Ovary (tissue), 7 donors: ENCODE measurements at regions not wholly inside any gene's neighbourhood (a gene's known extent, or its start where the extent isn't known, plus 50 kb on each side); places are given as distances from the start of the nearest gene placed in this dataset.

Source experiments
- DNase-seq, 5 donors: peaks; one replicate each; pipeline ENCODE4 v3.0.0-alpha.2; 2019 to 2020
- H3K27ac ChIP-seq, 2 donors: fragments of 200-600 bp; one replicate each; pipeline versions ENCODE4 v1.5.1 to v1.8.0; 2019 to 2022
- H3K27me3 ChIP-seq: fragments of 200-600 bp; one replicate; pipeline ENCODE4 v1.8.0; 2022
- H3K36me3 ChIP-seq: fragments of 200-600 bp; sonication (generic); one replicate; pipeline ENCODE4 v1.5.1; 2019
- H3K4me1 ChIP-seq: one replicate; pipeline ENCODE4 v1.8.1; 2013; ENCODE audit warnings: mild to moderate bottlenecking, moderate library complexity; ENCODE audit not compliant: insufficient read depth
- H3K4me3 ChIP-seq: fragments of 200-600 bp; sonication (generic); one replicate; pipeline ENCODE4 v1.5.1; 2017
- H3K9me3 ChIP-seq, 2 donors: fragments of 200-600 bp in 1 of 2; sonication (generic) in 1 of 2; one replicate each; pipeline versions ENCODE4 v1.5.1 to v1.8.1; 2013 to 2019; ENCODE audit warnings: mild to moderate bottlenecking in 1 of 2, moderate library complexity in 1 of 2
- CTCF ChIP-seq, 3 donors: fragments of 450-650 bp in 2 of 3; fragments of 200-600 bp in 1 of 3; IDR thresholded peaks; one replicate each; pipeline versions ENCODE4 v1.5.1 to v1.8.0; 2016 to 2022; ENCODE audit warnings: antibody characterized with exemption in 3 of 3, mild to moderate bottlenecking in 1 of 3
- EP300 ChIP-seq: sonication (generic); formaldehyde crosslinking; IDR thresholded peaks from one replicate; pipeline ENCODE4 v1.6.1; 2017; ENCODE audit warnings: antibody characterized with exemption
- POLR2A ChIP-seq: fragments of 450-650 bp; IDR thresholded peaks from one replicate; pipeline ENCODE4 v1.6.1; 2017; ENCODE audit warnings: antibody characterized with exemption, mild to moderate bottlenecking, moderate library complexity
- WGBS, 3 donors: extraction: QIAGEN DNeasy Blood & Tissue Kit in 1 of 3; methylation state at CpG; one replicate each; pipeline versions ENCODE4 v1.1.5 to v1.1.7; 2013 to 2017; 5-methylcytosine and 5-hydroxymethylcytosine counted together
- intact Hi-C, 4 donors: fragments of 100-400 bp; cut with DNase I; formaldehyde crosslinking; loops; one replicate each; pipeline versions ENCODE4 v1.11.0 to v1.15.1; 2022 to 2023
- donor health status: DM: no; HTN: no; CAD: no; lungs with moderate emphysema.
- donor health status: DM: no; HTN: no; CAD: no.
- donor health status: Bipolar disorder and iron deficiency.
- donor health status: DM: no; HTN: no; CAD: no.
- donor health status: DM: yes; HTN: yes; CAD: no.

- H3K36me3 ChIP-seq, result no peaks in the 10 kb centered on the region
- WGBS, 3 donors, result 72 to 84% (median 73%) methylated on average over 8 of the region's 8 CpGs
- H3K9me3 ChIP-seq, result no peaks in the 10 kb centered on the region
- intact Hi-C loops, result no loop called here
- H3K4me1 ChIP-seq, result no peaks in the 10 kb centered on the region
- no peaks in the 10 kb centered on the region for H3K27me3 ChIP-seq
- no peak overlapping the region for H3K4me3 ChIP-seq
- TF ChIP-seq POLR2A (no peak), CTCF (IDR thresholded peaks at IDR 0.05) (no peak), EP300 (no peak)
- no peak for DNase-seq
- H3K27ac ChIP-seq, result no peak overlapping the region
Measured at GRCh38 chrX:22343192-22343591, 70.5 kb downstream of the CBLL2 start.

- H3K36me3 ChIP-seq, result no peaks in the 10 kb centered on the region
- no peak for TF ChIP-seq EP300
- TF ChIP-seq CTCF (IDR thresholded peaks at IDR 0.05), result no peak
- no peak for TF ChIP-seq POLR2A
- DNase-seq, result no peak
- H3K27ac ChIP-seq, result no peak overlapping the region
- no peaks in the 10 kb centered on the region for H3K4me1 ChIP-seq
- intact Hi-C loops, result no loop called here
- H3K4me3 ChIP-seq, result no peak overlapping the region
- H3K9me3 ChIP-seq, result no peaks in the 10 kb centered on the region
- no peaks in the 10 kb centered on the region for H3K27me3 ChIP-seq
- 69 to 71% (median 69%) methylated on average over 2 of the region's 2 CpGs for WGBS, 3 donors
Measured at GRCh38 chrX:22345884-22346283, 73.2 kb downstream of the CBLL2 start.

DNA sequence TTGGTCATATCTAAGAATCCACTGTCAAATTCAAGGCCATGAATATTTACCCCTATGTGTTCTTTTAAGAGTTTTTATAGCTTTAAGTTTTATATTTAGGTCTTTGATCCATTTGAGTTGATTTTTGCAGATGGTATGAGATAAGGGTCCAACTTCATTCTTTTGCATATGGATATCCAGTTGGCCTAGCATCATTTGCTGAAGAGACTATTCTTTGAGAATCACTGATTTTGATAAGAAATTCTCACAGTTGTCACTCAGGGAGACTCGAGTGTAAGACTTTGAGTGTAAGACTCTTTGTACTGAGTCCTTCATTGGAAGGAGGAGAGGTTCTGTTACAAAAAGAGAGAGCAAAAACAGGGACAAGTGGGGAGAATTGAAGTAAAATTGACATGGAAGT, 74.8 kb downstream of the CBLL2 start:
- 38 to 49% (median 41%) methylated on average over 1 of the region's 1 CpG for WGBS, 3 donors
- Histone ChIP-seq H3K4me1 (no peaks in the 10 kb centered on the region), H3K4me3 (no peak overlapping the region), H3K36me3 (no peaks in the 10 kb centered on the region), H3K27me3 (no peaks in the 10 kb centered on the region), H3K9me3 (no peaks in the 10 kb centered on the region), H3K27ac (no peak overlapping the region)
- TF ChIP-seq EP300 (no peak), POLR2A (no peak), CTCF (IDR thresholded peaks at IDR 0.05) (no peak)
- intact Hi-C loops, result no loop called here
- DNase-seq, result no peak

- Histone ChIP-seq H3K9me3 (no peaks in the 10 kb centered on the region), H3K27ac (no peak overlapping the region), H3K4me3 (no peak overlapping the region), H3K36me3 (no peaks in the 10 kb centered on the region), H3K27me3 (no peaks in the 10 kb centered on the region), H3K4me1 (no peaks in the 10 kb centered on the region)
- no peak for DNase-seq
- intact Hi-C loops, result no loop called here
- 42 to 54% (median 44%) methylated on average over 2 of the region's 2 CpGs for WGBS, 3 donors
- TF ChIP-seq CTCF (IDR thresholded peaks at IDR 0.05) (no peak), POLR2A (no peak), EP300 (no peak)
Measured at GRCh38 chrX:22349116-22349515, 76.4 kb downstream of the CBLL2 start.

GRCh38 chrX:22351076-22351475, 78.4 kb downstream of the CBLL2 start:
- no peak overlapping the region for H3K27ac ChIP-seq
- H3K4me3 ChIP-seq, result no peak overlapping the region
- no peaks in the 10 kb centered on the region for H3K4me1 ChIP-seq
- no peak for DNase-seq
- TF ChIP-seq CTCF (IDR thresholded peaks at IDR 0.05) (no peak), POLR2A (no peak), EP300 (no peak)
- no peaks in the 10 kb centered on the region for H3K36me3 ChIP-seq
- no peaks in the 10 kb centered on the region for H3K27me3 ChIP-seq
- 55 to 69% (median 57%) methylated on average over 3 of the region's 3 CpGs for WGBS, 3 donors
- intact Hi-C loops, result no loop called here
- H3K9me3 ChIP-seq, result no peaks in the 10 kb centered on the region
